ENCODE measurements at regions not wholly inside any gene's neighbourhood (a gene's known extent, or its start where the extent isn't known, plus 50 kb on each side); places are given as distances from the start of the nearest gene placed in this dataset.

- Mint-ChIP-seq H3K36me3 (no peaks in the 10 kb centered on the region), H3K27ac (no peak overlapping the region), H3K4me1 (no peaks in the 10 kb centered on the region), H3K27me3 (ENCODE audit: low read depth in 3 of 3) (peaks cover 0 to 4% (median 1%) of the 10 kb centered on the region in 3 donors), H3K9me3 (peaks cover 0 to 12% (median 6%) of the 10 kb centered on the region in 6 donors), H3K4me3 (no peak overlapping the region)
- DNase-seq, result no peak
Observed at GRCh38 chr5:61897251-61897650, 408.8 kb upstream of the KIF2A start.

DNA sequence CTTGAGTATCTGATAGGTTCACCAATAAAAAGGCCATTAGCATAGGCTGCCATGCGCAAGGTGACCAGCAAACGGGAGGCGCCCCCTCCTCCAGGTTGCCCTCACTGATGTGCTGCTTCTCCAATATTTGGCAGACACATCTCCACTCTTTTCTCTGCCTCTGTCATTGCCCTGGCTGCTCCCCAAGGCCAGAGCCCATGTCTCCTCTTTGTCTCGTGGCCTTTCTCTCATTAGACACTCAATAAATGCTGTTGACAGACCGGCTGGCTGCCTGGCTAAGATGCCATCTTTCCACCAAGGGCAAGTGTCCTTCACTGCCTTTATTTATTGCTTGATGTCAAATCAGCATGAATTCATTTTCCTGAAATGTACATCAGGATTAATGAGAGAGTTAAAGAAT lies 404.0 kb upstream of the KIF2A start:
- Mint-ChIP-seq H3K27ac (no peak overlapping the region), H3K27me3 (ENCODE audit: low read depth in 3 of 3) (peaks cover 0 to 4% (median 4%) of the 10 kb centered on the region in 3 donors), H3K36me3 (no peaks in the 10 kb centered on the region), H3K4me1 (no peaks in the 10 kb centered on the region), H3K4me3 (no peak overlapping the region), H3K9me3 (peaks cover 0 to 6% (median 5%) of the 10 kb centered on the region in 6 donors)
- no peak for DNase-seq

DNA sequence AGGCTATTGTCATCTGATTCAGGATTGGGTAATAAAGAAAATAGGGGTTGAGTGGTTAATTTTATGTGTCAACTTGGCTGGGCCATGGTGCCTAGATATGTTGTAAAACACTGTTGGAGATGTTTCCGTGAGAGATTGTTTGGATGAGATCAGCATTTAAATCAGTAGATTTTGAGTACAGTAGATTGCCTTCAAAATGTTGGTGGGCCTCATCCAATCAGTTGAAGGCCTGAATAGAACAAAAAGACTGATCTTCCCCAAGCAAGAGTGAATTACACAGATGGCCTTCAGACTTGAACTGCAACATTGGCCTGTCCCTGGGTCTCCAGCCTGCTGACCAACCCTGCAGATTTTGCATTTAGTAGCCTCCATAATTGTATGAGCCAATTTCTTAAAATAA lies 401.3 kb upstream of the KIF2A start:
- no peaks in the 10 kb centered on the region for H3K36me3 Mint-ChIP-seq
- no peak for DNase-seq
- H3K4me1 Mint-ChIP-seq, result no peaks in the 10 kb centered on the region
- H3K9me3 Mint-ChIP-seq, result peaks cover 0 to 3% (median under 1%) of the 10 kb centered on the region in 6 donors
- H3K4me3 Mint-ChIP-seq, result no peak overlapping the region
- no peak overlapping the region for H3K27ac Mint-ChIP-seq
- H3K27me3 Mint-ChIP-seq (ENCODE audit: low read depth in 3 of 3), result peaks cover 0 to 4% (median 0%) of the 10 kb centered on the region in 3 donors

GRCh38 chr5:61905613-61906012 lies 400.4 kb upstream of the KIF2A start:
- H3K36me3 Mint-ChIP-seq, result no peaks in the 10 kb centered on the region
- peaks cover 0 to 4% (median 0%) of the 10 kb centered on the region in 3 donors for H3K27me3 Mint-ChIP-seq (ENCODE audit: low read depth in 3 of 3)

GRCh38 chr5:61906820-61907219 lies 399.2 kb upstream of the KIF2A start:
- Mint-ChIP-seq H3K27ac (no peak overlapping the region), H3K36me3 (no peaks in the 10 kb centered on the region), H3K4me3 (no peak overlapping the region), H3K9me3 (peaks cover 0 to 2% (median 0%) of the 10 kb centered on the region in 6 donors), H3K4me1 (no peaks in the 10 kb centered on the region), H3K27me3 (ENCODE audit: low read depth in 3 of 3) (peaks cover 0 to 4% (median 0%) of the 10 kb centered on the region in 3 donors)
- DNase-seq, result no peak

More at GRCh38 chr5:61905613-61906012, 400.4 kb upstream of the KIF2A start:
- H3K9me3 Mint-ChIP-seq, result peaks cover 0 to 2% (median 0%) of the 10 kb centered on the region in 6 donors
- H3K4me3 Mint-ChIP-seq, result no peak overlapping the region
- no peak overlapping the region for H3K27ac Mint-ChIP-seq
- H3K4me1 Mint-ChIP-seq, result no peaks in the 10 kb centered on the region
- no peak for DNase-seq

DNA sequence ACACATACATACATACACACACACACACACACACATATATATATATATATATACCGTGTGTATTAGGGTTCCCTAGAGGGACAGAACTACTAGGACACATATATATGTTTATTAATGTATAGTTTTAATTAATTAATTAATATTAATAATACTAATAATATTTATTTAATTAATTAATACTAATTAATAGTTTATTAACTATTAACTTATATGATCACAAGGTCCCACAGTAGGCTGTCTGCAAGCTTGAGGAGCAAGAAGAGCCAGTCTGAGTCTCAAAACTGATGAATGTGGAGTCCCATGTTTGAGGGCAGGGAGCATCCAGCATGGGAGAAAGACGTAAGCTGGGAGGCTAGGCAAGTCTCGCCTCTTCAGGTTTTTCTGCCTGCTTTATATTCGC lies 398.0 kb upstream of the KIF2A start:
- Mint-ChIP-seq H3K4me1 (no peaks in the 10 kb centered on the region), H3K4me3 (no peak overlapping the region), H3K27ac (no peak overlapping the region), H3K27me3 (ENCODE audit: low read depth in 3 of 3) (peaks cover 0 to 4% (median 0%) of the 10 kb centered on the region in 3 donors), H3K36me3 (no peaks in the 10 kb centered on the region), H3K9me3 (peaks cover 0 to 1% (median 0%) of the 10 kb centered on the region in 6 donors)
- no peak for DNase-seq

GRCh38 chr5:61910771-61911170 lies 395.2 kb upstream of the KIF2A start:
- DNase-seq, result no peak
- Mint-ChIP-seq H3K4me1 (no peaks in the 10 kb centered on the region), H3K4me3 (no peak overlapping the region), H3K27me3 (ENCODE audit: low read depth in 3 of 3) (no peaks in the 10 kb centered on the region), H3K27ac (no peak overlapping the region), H3K9me3 (peaks cover 0 to 6% (median under 1%) of the 10 kb centered on the region in 6 donors), H3K36me3 (no peaks in the 10 kb centered on the region)

- no peak overlapping the region for H3K4me3 Mint-ChIP-seq
- H3K9me3 Mint-ChIP-seq, result peaks cover 0 to 6% (median 2%) of the 10 kb centered on the region in 6 donors
- H3K27me3 Mint-ChIP-seq (ENCODE audit: low read depth in 3 of 3), result no peaks in the 10 kb centered on the region
- no peaks in the 10 kb centered on the region for H3K4me1 Mint-ChIP-seq
- no peak overlapping the region for H3K27ac Mint-ChIP-seq
- H3K36me3 Mint-ChIP-seq, result no peaks in the 10 kb centered on the region
- DNase-seq, result no peak
Observed at GRCh38 chr5:61912559-61912958, 393.4 kb upstream of the KIF2A start.

GRCh38 chr5:61915646-61916045 lies 390.4 kb upstream of the KIF2A start:
- Mint-ChIP-seq H3K27me3 (ENCODE audit: low read depth in 3 of 3) (no peaks in the 10 kb centered on the region), H3K4me1 (no peaks in the 10 kb centered on the region), H3K27ac (no peak overlapping the region), H3K36me3 (no peaks in the 10 kb centered on the region), H3K4me3 (no peak overlapping the region), H3K9me3 (peaks cover 0 to 6% (median 2%) of the 10 kb centered on the region in 6 donors)
- DNase-seq, result no peak

DNA sequence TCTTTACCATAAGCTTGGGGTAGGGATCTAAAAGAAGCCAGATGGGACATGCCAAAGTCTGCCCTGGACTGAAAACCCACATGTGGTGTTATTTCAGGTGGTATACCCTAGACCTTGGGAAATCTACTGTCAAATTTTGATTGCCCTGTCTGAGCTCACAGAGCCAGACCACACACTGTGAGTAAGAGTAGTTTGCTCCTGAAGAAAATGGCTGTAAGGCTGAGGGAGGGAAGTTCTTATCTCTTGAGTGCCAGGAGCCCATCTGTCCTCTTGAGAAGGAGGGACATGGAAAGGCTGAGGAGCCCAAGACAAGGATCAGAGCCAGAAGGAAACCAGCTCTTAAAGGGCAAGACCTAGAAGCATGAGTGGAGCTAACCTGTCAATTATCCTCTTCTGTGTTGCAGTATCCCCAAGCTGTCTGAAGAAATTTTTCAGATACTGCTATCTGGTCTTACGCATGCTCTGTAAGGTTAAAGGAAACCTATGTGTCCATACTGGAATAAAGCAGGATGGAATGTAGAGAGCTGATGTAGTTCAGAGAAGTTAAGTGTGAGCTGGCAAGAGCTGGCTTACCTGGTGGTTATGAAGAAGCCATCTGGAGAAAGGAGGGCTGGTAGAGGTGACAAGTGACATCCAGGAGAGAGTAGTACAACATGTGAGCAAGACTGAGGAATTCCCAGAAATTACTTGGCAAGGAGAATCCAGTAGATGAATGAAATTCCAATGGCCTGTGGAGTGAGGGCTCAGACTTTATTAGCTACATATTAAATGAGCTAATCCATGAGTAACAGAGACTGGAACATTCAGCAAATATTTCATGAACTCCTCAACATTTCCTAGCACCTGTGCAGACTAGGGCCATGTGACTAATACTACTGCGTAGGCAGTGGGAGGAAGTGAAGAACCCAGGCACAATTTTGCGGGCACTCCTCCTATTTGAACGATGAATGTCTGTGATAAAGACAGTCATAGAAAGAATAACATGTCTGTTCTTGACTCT lies 389.1 kb upstream of the KIF2A start:
- no peaks in the 10 kb centered on the region for H3K27me3 Mint-ChIP-seq (ENCODE audit: low read depth in 3 of 3)
- H3K4me1 Mint-ChIP-seq, result no peaks in the 10 kb centered on the region
- no peaks in the 10 kb centered on the region for H3K36me3 Mint-ChIP-seq
- no peak for DNase-seq
- H3K27ac Mint-ChIP-seq, result no peak overlapping the region
- H3K4me3 Mint-ChIP-seq, result no peak overlapping the region
- H3K9me3 Mint-ChIP-seq, result peaks cover 0 to 6% (median 2%) of the 10 kb centered on the region in 6 donors

GRCh38 chr5:61918611-61919010 lies 387.4 kb upstream of the KIF2A start:
- no peaks in the 10 kb centered on the region for H3K36me3 Mint-ChIP-seq
- H3K9me3 Mint-ChIP-seq, result peaks cover 0 to 6% (median 2%) of the 10 kb centered on the region in 6 donors
- H3K27ac Mint-ChIP-seq, result no peak overlapping the region
- no peak overlapping the region for H3K4me3 Mint-ChIP-seq
- H3K27me3 Mint-ChIP-seq (ENCODE audit: low read depth in 3 of 3), result no peaks in the 10 kb centered on the region
- DNase-seq, result no peak
- H3K4me1 Mint-ChIP-seq, result no peaks in the 10 kb centered on the region

DNA sequence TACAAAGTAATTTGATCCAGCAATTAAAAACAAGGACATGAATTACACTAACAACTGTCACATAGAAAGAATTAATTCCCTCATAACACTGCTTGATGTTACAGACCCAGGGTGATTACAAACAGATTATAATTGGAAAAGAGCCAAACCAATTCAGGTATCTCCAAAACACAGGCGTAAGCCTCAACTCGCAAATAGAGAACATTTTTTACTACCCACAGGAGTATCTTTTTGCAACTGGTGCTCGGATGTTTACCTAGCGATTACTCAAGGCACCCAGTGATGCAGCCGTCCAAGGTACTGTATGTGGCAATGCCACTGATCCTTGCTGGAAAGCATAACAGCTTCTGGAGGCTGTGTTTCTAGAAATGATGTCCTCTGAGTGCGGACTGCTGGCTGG lies 386.1 kb upstream of the KIF2A start:
- Mint-ChIP-seq H3K4me3 (no peak overlapping the region), H3K4me1 (no peaks in the 10 kb centered on the region), H3K27ac (no peak overlapping the region), H3K9me3 (peaks cover 0 to 6% (median 2%) of the 10 kb centered on the region in 6 donors), H3K36me3 (no peaks in the 10 kb centered on the region), H3K27me3 (ENCODE audit: low read depth in 3 of 3) (no peaks in the 10 kb centered on the region)
- DNase-seq, result no peak

- no peaks in the 10 kb centered on the region for H3K36me3 Mint-ChIP-seq
- no peak for DNase-seq
- no peaks in the 10 kb centered on the region for H3K27me3 Mint-ChIP-seq (ENCODE audit: low read depth in 3 of 3)
- no peak overlapping the region for H3K4me3 Mint-ChIP-seq
- no peaks in the 10 kb centered on the region for H3K4me1 Mint-ChIP-seq
- peaks cover 0 to 9% (median 2%) of the 10 kb centered on the region in 6 donors for H3K9me3 Mint-ChIP-seq
- no peak overlapping the region for H3K27ac Mint-ChIP-seq
Observed at GRCh38 chr5:61924251-61924650, 381.8 kb upstream of the KIF2A start.

DNA sequence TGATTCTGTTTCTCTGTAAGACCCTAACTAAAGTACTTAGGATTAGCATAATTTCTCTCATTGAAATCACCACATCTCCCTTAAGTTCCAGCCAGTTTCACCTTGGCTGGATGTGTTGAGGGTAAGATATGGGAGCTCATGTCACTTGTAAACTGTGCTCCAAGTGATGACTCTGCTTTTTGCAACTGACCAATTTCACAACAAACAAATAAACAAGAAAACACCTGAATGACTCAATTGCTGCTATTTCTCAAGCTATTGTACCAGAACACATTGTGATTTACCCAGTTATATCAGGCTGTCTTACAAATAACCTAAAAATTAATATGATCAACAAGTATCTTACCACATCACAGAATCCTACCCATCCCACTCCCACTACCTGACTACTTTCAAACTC lies 379.1 kb upstream of the KIF2A start:
- no peaks in the 10 kb centered on the region for H3K36me3 Mint-ChIP-seq

More for the DNA sequence above, 379.1 kb upstream of the KIF2A start:
- DNase-seq, result no peak
- Mint-ChIP-seq H3K4me1 (no peaks in the 10 kb centered on the region), H3K4me3 (no peak overlapping the region), H3K27ac (no peak overlapping the region), H3K9me3 (peaks cover 0 to 9% (median 4%) of the 10 kb centered on the region in 6 donors), H3K27me3 (ENCODE audit: low read depth in 3 of 3) (no peaks in the 10 kb centered on the region)

Measured in immature natural killer cell (primary cell).